IPS-NIHi11 (cell line): ENCODE measurements at regions not wholly inside any gene's neighbourhood (a gene's known extent, or its start where the extent isn't known, plus 50 kb on each side); places are given as distances from the start of the nearest gene placed in this dataset.
"Not testable (repeated sequence)": the region's sequence is repeated elsewhere in the genome, so short reads cannot be mapped to it uniquely, and the experiment has no call there.

Source experiments
- DNase-seq: peaks from one replicate; pipeline ENCODE4 v3.0.0; 2012; ENCODE audit warnings: mixed read lengths, low spot score

DNA sequence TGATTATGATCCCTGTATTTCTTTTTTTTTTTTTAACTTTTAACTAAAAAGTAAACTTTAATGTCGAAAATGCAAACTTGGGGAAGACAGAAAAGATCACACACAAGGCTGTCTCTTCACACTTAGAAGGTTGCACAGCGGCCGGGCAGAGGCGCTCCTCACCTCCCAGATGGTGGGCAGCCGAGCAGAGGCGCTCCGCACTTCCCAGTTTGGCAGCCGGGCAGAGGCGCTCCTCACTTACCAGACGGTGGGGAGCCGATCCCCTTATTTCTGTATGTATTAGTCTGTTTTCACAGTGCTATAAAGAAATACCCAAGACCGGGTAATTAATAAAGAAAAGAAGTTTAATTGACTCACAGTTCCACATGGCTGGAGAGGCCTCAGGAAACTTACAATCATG lies 805.6 kb upstream of the SPRY2 start:
- DNase-seq, result not testable (repeated sequence)

DNA sequence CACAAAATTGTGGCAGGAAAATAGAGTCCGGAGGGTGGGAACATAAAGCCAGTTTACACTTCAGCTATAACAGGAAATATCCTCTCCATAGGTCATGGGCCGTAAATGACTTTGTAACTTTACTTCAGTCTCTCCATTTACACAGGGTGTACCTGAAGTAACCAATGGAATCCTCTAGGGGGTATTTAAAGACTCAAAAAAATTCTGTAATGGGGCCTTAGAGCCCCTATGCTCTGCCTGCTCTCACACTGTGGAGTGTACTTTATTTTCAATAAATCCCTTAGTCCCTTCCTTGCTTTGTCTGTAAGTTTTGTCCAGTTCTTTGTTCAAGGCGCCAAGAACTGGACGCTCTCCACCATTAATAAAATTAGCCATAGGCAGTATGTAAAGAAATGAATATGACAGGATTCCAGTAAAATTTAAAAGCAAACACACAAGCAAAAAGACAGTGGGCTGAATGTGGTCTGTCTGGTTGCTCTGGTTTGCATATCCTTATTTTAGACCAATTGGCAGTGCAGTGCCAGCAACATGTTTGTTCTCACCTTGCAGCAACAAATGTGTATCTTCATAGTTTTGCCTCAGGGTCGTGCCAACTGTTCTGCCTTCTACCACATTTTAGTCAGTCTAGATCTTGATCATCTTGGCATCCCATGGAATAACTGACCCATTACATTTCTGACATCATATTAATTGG lies 801.5 kb upstream of the SPRY2 start:
- DNase-seq, result no peak

- no peak for DNase-seq
Measured at GRCh38 chr13:81140675-81141074, 799.7 kb upstream of the SPRY2 start.

GRCh38 chr13:81139987-81140386 lies 799.1 kb upstream of the SPRY2 start:
- no peak for DNase-seq

- DNase-seq, result no peak
Measured at GRCh38 chr13:81138353-81138980, 797.5 kb upstream of the SPRY2 start.

GRCh38 chr13:81133066-81133465 lies 792.1 kb upstream of the SPRY2 start:
- DNase-seq, result no peak

DNA sequence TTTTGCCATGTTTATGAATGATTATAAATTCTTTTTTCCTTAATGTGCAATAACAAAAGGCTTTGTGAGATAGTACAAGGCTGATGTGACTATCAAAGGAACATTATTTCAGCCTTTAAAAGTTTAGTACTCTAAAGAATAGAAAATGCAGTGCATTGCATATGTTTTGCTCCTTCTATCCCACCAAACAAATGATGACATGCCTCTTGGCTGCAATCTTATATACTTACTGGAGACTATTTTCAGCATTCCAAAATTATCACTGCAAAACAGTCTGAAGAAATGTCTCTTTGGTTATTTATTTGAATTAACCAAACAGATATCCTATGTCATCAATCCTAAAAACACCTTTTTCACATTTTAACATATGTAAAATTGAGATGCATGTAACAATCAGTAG lies 776.5 kb upstream of the SPRY2 start:
- no peak for DNase-seq

- no peak for DNase-seq
Measured at GRCh38 chr13:81116461-81117282, 775.7 kb upstream of the SPRY2 start.

DNA sequence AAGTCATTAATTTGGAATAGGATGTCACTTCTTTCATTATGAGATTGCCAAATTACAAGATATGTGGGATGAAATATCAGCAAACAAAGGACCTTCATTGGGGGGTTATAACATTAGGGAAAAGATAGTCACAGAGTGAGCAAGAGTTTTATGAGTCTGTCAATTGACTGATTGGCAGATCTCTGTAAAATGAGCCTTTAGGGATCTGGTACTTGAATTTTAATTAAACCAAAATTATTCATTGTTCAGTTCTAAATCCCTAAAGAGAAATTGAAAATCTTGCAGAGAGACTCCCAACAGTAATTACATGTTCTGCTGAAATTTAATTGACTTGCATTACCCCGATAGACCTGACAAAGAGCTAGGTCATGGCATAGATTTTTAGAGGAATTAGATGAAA lies 768.1 kb upstream of the SPRY2 start:
- DNase-seq, result no peak

- DNase-seq, result no peak
Measured at GRCh38 chr13:81106348-81106747, 765.4 kb upstream of the SPRY2 start.

DNA sequence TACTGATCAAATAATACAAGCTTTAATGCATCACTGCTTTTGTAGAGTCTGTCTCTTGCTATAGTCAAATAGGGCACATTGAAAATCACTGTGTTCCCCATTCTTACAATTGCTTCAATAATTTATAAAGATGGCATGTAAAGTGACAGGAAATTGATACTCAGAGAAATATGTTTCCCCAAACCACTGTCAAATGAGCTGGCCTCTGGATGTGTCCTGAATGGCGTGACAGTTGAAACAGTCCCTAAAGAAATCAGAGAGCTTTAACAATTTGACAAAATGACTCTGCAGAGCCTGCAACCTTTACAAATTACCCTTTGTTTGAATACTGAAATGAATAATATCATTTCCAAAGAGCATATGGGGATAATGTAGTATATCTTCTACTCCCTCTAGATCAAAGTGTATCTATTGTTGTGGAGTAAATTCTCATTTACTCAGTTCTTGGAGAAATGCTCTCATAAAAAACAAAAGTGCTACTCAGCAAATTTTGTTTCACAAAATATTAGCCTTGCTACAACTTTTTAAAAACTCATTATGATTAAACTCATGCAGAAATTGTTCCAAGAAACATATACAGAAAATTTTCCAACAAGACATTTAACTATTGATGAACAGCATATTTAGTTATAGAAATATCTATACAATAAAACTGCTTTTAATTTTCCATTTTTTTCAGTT lies 763.2 kb upstream of the SPRY2 start:
- no peak for DNase-seq

- DNase-seq, result not testable (repeated sequence)
Measured at GRCh38 chr13:81102066-81102465, 761.1 kb upstream of the SPRY2 start.

GRCh38 chr13:81089371-81090157 lies 748.6 kb upstream of the SPRY2 start:
- DNase-seq, result no peak

DNA sequence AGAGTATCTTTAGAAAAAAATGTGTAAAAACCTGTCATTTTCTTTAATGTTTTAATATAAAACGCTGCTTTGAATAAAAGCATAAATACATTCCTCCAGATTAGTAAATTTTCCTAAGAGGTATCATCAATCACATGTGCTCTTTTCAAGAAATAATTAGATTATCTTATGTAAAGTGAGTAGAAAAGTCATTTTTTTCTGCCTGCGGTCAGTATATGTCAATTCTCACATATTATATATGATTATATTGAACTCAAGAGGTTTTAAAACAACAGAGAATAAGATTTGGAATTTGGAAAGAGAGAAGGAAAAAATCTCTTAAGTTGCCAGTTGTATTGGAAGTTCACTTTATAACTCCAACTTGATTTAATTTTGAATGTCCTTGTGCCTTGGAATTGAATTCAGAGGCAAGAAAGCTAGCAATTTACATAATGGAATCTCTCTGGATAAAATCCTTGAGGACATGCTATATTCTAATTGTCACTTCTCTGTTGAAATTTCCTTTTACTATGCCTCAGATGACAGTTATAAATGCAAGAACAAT lies 740.1 kb upstream of the SPRY2 start:
- DNase-seq, result no peak

- DNase-seq, result no peak
Measured at GRCh38 chr13:81078048-81078447, 737.1 kb upstream of the SPRY2 start.

GRCh38 chr13:81069822-81070221 lies 728.9 kb upstream of the SPRY2 start:
- not testable (repeated sequence) for DNase-seq

DNA sequence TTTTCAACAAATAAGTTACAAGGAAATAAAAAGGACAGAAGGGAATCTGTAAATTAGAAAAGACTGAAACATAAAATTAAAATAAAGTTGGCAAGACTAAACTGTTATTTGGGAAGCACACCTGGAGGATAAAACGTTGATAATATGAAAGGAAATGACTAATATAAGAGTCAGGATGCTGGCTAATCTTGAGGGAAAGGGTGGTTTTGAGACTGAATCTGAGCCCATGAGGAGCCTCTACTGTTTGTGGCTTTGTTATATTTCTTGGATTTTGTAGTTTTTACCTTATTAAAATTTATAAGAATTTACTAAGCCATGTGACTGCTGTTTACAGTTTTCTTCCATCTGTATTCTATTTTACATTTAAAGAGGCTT lies 718.0 kb upstream of the SPRY2 start:
- no peak for DNase-seq

- no peak for DNase-seq
Measured at GRCh38 chr13:81058211-81058915, 717.4 kb upstream of the SPRY2 start.

GRCh38 chr13:81051873-81052272 lies 710.9 kb upstream of the SPRY2 start:
- DNase-seq, result no peak

- DNase-seq, result no peak
Measured at GRCh38 chr13:81048026-81048461, 707.1 kb upstream of the SPRY2 start.

- DNase-seq, result no peak
Measured at GRCh38 chr13:81041761-81042160, 700.8 kb upstream of the SPRY2 start.
